Mucosa of descending colon (tissue), 3 donors: ENCODE measurements at regions not wholly inside any gene's neighbourhood (a gene's known extent, or its start where the extent isn't known, plus 50 kb on each side); places are given as distances from the start of the nearest gene placed in this dataset.

Experiments used
- ATAC-seq: fragments of 200-7000 bp; cut with Tn5 transposase; one replicate; pipeline ENCODE4 v1.9.1; 2020; ENCODE audit warnings: mild to moderate bottlenecking, moderate library complexity
- DNase-seq, 3 donors: peaks; one replicate each; pipeline ENCODE4 v3.0.0-alpha.2; 2020
- H3K36me3 ChIP-seq: fragments of 200-600 bp; one replicate; pipeline ENCODE4 v1.8.0; 2021; ENCODE audit warnings: low read depth, mild to moderate bottlenecking
- H3K4me1 ChIP-seq: fragments of 200-600 bp; one replicate; pipeline ENCODE4 v1.8.0; 2021; ENCODE audit warnings: low read depth, mild to moderate bottlenecking
- H3K4me3 ChIP-seq: fragments of 200-600 bp; one replicate; pipeline ENCODE4 v1.8.0; 2021; ENCODE audit warnings: mild to moderate bottlenecking
- H3K9me3 ChIP-seq: fragments of 200-600 bp; one replicate; pipeline ENCODE4 v1.8.0; 2021; ENCODE audit warnings: mild to moderate bottlenecking
- intact Hi-C, 2 donors: fragments of 100-400 bp; cut with DNase I in 1 of 2; cut with micrococcal nuclease in 1 of 2; formaldehyde crosslinking; loops; one replicate each; pipeline versions ENCODE4 v1.11.0 to v1.11.1; 2022; cut with DNase I, micrococcal nuclease
- TF ChIP-seq, protein P1 (sequence below): fragments of 200-600 bp; IDR thresholded peaks from one replicate; pipeline ENCODE4 v1.8.0; 2022; ENCODE audit warnings: antibody characterized with exemption, mild to moderate bottlenecking
- donor health status: DM: no; HTN: no; CAD: no; lungs with moderate emphysema.
- donor health status: DM: no; HTN: no; CAD: no.
- donor health status: DM: no; HTN: yes; CAD: no.

- intact Hi-C loops, result no loop called here
- TF ChIP-seq, protein P1, sequence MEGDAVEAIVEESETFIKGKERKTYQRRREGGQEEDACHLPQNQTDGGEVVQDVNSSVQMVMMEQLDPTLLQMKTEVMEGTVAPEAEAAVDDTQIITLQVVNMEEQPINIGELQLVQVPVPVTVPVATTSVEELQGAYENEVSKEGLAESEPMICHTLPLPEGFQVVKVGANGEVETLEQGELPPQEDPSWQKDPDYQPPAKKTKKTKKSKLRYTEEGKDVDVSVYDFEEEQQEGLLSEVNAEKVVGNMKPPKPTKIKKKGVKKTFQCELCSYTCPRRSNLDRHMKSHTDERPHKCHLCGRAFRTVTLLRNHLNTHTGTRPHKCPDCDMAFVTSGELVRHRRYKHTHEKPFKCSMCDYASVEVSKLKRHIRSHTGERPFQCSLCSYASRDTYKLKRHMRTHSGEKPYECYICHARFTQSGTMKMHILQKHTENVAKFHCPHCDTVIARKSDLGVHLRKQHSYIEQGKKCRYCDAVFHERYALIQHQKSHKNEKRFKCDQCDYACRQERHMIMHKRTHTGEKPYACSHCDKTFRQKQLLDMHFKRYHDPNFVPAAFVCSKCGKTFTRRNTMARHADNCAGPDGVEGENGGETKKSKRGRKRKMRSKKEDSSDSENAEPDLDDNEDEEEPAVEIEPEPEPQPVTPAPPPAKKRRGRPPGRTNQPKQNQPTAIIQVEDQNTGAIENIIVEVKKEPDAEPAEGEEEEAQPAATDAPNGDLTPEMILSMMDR, result no peak
- H3K36me3 ChIP-seq, result no peaks in the 10 kb centered on the region
- ATAC-seq (no peak), DNase-seq (no peak)
- H3K4me1 ChIP-seq, result no peaks in the 10 kb centered on the region
- H3K4me3 ChIP-seq, result no peak overlapping the region
- H3K9me3 ChIP-seq, result no peaks in the 10 kb centered on the region
Observed at GRCh38 chr5:56700711-56701110, 114.6 kb upstream of the MAP3K1 start.

- Histone ChIP-seq H3K36me3 (no peaks in the 10 kb centered on the region), H3K4me3 (no peak overlapping the region), H3K9me3 (no peaks in the 10 kb centered on the region), H3K4me1 (no peaks in the 10 kb centered on the region)
- ATAC-seq (no peak), DNase-seq (no peak)
- TF ChIP-seq, protein P1, result no peak
- intact Hi-C loops, result no loop called here
Observed at GRCh38 chr5:56699538-56699937, 115.8 kb upstream of the MAP3K1 start.

DNA sequence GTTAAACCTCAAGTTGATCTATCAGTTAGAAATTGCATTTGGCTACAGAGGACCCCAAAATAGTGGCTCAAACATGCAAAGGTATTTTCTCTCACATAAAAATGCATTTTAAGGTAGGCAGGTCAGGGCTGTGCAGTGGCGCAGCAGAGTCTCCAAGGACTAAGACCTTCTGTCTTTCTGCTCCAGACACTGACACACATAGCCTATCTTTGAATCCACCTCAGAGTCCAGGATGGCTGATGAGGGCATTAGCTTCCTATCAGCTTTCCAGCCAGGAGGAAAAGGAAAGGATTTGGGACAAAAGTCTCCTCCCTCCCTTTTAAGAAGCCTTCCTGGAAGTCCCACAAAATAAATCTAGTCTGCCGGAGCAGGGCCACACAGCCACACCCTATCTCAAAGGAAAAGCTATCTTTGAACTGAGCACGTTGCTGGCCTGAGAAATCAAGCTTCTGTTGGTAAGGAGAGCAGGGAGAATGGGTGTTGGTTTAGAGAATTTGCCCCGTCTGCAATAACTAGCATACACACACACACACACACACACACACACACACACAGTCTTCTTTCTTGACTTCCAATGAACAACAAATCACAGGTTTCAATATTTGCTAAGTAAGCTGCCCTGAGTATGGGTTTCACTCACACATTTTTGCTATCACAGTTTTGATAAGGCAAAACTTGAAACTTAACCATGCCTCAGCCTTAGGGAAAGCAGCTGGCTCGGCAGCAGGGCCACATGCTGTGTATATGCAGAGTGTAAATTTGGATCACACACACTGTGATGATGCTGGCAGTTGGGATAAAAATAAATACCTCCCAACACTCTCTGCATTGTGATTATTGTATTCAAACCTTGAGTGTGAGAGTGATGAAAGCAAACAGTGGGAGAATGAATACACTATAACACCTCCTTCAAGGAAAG is 116.6 kb upstream of the MAP3K1 start:
- Histone ChIP-seq H3K4me1 (no peaks in the 10 kb centered on the region), H3K36me3 (no peaks in the 10 kb centered on the region), H3K4me3 (no peak overlapping the region), H3K9me3 (no peaks in the 10 kb centered on the region)
- ATAC-seq (peak; percentile 31), DNase-seq (no peak)
- intact Hi-C loops, result no loop called here
- TF ChIP-seq, protein P1, result no peak

GRCh38 chr5:56696900-56697299 is 118.4 kb upstream of the MAP3K1 start:
- no peaks in the 10 kb centered on the region for H3K4me1 ChIP-seq
- DNase-seq, result no peak
- intact Hi-C loops, result no loop called here
- TF ChIP-seq, protein P1, result no peak
- no peaks in the 10 kb centered on the region for H3K9me3 ChIP-seq
- H3K4me3 ChIP-seq, result no peak overlapping the region
- no peaks in the 10 kb centered on the region for H3K36me3 ChIP-seq
- ATAC-seq, result no peak

GRCh38 chr5:56693220-56693579 is 122.1 kb upstream of the MAP3K1 start:
- no peaks in the 10 kb centered on the region for H3K4me1 ChIP-seq
- no peaks in the 10 kb centered on the region for H3K36me3 ChIP-seq
- DNase-seq, result no peak
- no peaks in the 10 kb centered on the region for H3K9me3 ChIP-seq
- no peak overlapping the region for H3K4me3 ChIP-seq
- ATAC-seq, result no peak
- intact Hi-C loops, result no loop called here
- TF ChIP-seq, protein P1, result no peak
